SKM-1 treated with dmso at 0.1 percent for 144 hours (cell line): ENCODE measurements at regions not wholly inside any gene's neighbourhood (a gene's known extent, or its start where the extent isn't known, plus 50 kb on each side); places are given as distances from the start of the nearest gene placed in this dataset.
"Not testable (repeated sequence)": the region's sequence is repeated elsewhere in the genome, so short reads cannot be mapped to it uniquely, and the experiment has no call there.

Experiments
- DNase-seq: peaks from one replicate; lab custom pipeline; 2025; ENCODE audit not compliant: unreplicated experiment; lab: John Stamatoyannopoulos, UW

DNA sequence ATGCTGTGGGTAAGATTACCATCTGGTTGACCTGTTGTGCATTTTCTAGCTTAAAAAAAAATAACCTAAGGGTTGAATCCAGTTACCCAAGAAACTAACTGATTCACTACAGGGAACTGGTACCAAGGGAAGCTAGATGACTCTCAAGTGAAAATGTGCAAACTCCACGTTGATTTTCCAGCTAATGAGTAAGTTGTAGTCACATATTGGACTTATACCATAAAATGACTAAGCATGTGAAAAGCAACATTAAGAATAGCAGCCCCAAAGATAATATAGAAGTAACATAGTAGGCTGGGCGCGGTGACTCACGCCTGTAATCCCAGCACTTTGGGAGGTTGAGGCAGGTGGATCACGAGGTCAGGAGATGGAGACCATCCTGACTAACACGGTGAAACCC, 270.9 kb downstream of the SPRY1 start:
- DNase-seq = no peak

DNA sequence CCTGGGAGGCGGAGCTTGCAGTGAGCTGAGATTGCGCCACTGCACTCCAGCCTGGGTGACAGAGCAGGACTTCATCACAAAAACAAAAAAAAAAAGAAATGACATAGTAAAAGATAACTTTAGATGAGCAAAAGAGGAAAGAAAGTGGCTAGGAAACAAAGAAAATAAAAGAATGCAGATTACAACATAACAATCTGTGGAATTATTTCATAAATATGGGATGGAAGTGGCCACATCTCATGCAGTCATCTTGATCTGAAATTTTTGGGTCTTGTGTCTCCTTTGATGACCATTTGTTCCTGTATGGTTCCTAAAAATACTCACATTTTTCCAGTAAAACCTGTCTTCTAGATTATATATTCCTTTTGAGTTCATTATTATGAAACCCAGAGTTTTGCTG, 271.4 kb downstream of the SPRY1 start:
- no peak for DNase-seq

DNA sequence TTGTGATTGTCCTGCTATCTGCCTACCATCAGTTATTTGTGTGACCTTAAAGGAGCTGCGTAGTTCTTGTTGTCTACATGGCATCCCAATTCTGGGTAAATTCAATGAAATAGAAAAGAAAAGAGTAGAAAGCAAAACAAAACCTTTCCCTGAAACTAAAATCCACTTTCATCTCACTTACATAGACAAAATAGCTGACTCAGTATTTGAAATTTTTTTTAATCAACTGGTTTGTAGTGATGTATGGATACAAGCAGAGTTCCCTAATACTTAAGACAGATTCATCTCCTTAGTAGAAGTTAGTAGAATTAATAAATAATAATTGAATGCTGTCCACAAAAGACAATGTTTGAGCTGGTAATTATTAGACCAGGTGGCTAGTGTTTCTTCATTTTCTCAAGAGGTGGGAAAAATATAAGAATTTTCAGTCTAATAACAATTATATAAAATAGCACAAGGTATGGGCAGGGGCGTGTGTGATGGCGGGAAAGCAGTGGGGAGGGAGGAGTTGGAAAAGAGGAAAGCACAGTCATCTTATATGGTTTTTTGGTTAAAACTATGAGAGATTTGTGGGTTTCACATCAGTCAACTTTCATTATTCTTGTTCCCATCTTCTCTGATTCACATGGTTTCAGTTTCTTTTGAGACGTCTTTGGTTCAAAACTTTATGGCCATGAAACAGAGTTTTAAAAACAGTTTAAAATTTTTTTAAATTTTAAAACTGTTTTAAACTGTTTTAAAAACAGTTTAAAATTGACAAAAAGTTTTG, 275.2 kb downstream of the SPRY1 start:
- no peak for DNase-seq

DNA sequence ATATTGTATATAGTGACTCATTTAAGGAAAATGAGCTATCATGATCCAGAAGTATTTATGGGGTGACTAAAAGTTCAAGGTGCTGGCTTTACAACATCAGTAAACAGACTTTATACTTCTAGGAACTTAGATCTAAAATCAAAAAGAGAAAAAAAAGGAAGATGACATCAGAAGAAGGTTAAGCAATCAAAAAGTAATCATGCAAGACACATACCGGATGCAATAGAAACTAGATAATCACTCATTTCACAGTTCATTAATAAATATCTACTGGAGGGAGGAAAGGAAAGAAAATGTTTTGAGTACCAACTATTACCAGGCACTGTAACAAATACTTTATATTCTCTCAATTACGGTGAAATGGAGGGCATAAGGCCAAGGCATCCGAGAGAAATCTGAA, 276.4 kb downstream of the SPRY1 start:
- DNase-seq = peak; percentile 14

DNA sequence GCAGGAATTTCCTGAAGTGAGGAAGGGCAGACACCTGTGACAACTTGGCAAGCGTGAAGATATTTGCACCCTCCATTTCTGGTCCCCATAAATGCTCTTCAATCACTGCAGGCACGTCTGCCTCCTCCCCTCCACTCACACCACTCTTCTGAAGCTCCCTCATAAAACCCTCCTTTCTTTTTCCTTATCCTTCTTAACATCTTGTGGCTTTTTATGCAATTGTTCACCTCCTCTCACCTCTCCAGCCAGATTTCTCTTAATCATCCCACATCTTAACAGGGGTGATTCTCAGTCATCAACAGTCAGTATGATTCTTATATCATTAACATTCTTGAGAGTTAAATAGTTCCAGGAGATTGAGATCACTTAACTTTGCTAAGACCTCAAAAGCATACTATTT, 277.4 kb downstream of the SPRY1 start:
- DNase-seq = no peak

DNA sequence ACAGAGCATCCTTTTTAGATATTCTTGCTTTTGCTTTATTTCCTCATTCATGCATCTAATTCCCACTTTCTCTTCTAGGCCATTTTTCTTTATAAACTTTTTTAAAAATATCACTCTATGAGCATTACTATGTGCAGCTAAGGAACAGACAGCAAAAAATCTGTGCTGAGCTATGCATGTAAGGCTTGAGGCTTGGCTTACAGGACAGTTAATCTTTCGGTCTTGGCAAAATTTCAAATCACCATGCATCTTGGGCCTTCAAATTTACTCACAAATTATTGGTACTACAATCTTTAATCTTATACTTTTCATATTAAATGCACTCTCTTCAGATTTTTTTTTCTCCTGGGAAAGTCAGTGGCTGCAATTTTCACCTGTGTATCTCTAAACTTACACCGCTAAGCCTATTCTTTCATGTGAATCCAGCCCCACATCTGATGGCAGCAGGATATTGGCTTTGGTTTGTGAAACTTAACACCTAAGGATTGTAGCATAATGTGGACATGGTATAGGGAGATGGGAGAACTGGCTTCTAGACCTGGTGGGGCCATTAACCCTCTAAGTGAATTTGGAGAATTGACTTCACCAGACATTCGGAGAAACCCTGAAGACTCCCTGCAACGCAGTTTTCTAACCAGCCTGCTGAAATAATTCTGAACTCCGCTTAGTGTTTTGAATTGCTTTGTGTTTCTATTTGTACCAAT, 278.3 kb downstream of the SPRY1 start:
- no peak for DNase-seq

DNA sequence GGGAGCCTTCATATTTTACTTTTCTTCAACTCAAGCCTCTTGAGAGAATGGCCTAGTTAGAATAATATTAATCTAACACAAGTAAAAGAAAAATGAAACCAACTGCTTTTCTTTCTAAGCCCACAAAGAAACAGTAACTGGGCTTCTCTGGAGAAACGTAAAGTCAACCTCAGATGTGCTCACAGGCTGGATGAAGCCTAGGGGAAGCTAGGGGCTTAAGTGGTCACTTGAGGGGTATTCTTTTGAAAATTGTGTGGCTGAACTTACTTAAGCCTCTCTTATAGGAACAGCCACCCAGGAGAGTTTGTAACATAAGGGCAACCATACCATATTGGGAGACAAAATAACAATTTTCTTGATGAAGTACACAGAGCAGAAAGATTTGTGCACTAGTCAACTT, 279.0 kb downstream of the SPRY1 start:
- DNase-seq = no peak

DNA sequence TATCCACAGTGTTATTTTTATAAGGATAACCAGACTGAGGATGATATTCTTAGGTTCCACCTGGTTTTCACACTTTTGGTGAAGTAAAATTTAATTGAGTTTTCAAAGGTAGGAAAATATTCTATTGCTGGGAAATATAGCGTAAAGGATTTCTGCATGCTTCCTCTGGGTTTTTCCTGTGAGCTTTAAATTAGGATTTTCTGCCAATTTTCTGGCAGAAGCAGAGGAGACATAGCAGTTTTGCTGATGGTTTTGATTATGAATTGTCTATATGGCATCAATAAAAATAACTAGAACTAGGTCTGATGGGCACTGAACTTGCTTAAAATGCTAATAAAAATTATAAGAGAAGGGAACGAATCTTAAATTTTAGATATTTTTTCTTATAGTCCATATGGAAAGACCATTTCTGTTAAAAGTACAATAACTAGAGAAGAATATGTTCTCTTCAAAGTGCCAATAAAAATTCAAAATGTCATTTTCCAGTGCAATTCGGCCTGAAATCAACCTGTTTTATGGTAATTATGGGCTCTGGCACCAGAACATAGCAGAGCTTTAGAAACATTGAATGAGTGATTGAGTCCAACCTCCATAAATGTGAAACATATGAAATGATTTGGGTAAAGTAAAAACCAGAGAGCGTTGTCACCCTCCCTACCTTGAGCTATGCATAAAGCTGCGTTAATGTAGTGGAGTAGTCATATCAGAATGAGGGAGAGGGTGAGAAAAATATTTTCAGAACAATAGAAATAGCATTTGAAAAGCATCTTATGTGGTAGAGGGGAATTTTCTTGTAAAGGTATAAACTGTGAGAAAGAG, 279.7 kb downstream of the SPRY1 start:
- DNase-seq = no peak

DNA sequence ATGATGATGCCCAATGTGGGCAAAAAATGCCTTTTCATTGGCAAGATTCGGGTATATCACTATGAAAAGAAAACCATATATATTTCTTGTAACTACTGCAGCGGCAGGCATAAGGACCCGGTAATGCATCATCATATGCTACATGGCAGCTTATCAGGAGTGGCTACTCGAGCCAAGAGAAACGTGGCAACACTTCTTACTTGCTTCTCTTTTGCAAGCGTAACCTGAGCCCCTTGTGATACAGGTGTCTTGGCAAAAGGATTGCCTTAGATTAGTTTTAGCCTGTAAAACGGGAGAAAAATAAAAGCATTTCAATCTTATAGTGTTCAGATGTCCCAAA, 280.3 kb downstream of the SPRY1 start:
- DNase-seq = no peak

DNA sequence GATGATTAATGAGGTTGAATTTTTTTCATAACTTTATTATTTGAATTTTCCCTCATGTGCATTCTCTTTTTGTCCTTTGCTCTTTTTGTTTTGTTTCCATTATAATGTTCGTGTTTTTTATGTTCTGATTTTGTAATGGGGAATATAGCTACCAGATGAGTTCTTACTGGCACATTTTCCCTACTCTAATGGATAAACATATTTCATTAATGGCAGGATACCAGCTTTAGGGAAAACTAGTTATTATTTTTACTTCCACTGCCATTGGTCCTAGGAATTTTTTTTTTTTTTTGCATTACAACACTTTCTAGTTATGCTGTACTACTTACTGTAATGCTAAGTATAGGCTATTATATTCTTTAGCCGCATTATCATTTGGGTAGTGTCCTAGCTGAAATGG, 286.3 kb downstream of the SPRY1 start:
- no peak for DNase-seq

DNA sequence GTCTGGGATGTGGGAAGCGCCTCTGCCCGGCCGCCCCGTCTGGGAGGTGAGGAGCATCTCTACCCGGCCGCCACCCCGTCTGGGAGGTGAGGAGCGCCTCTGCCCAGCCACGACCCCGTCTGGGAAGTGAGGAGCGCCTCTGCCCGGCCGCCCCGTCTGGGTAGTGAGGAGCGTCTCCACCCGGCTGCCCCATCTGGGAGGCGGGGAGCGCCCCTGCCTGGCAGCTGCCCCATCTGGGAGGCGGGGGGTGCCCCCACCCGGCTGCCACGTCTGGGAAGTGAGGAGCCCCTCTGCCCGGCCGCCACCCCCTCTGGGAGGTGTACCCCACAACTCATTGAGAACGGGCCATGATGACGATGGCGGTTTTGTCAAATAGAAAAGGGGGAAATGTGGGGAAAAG, 288.3 kb downstream of the SPRY1 start:
- not testable (repeated sequence) for DNase-seq

DNA sequence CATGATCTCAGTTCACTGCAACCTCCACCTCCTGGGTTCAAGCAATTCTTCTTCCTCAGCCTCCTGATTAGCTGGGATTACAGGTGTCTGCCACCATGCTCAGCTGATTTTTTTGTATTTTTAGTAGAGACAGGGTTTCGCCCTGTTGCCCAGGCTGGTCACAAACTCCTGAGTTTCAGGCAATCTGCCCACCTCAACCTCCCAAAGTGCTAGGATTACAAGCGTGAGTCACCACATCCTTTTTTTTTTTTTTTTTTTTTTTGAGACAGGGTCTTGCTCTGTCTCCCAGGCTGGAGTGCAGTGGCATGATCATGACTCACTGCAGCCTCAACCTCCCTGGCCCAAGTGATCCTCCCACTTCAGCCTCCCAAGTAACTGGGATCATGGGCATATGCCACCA, 298.9 kb downstream of the SPRY1 start:
- DNase-seq = not testable (repeated sequence)

DNA sequence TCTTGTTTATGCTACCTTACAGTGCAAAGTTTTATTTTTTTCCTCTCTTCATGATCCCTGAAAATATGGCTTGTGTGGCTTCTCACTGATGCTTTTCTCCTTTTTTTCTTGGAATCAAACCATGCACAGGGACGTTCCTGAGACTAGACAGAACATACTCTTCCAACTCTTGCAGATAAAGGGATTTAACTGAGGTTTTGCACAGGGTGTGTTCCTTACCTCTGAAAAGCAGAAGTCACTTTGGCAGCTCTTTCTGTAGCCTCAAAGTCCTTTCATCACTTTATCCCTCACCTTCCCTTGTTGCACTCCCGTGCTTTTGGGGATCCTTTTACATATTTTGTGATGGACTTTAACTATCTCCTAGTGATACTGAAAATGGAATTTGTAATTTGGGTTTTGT, 300.1 kb downstream of the SPRY1 start:
- DNase-seq = peak; percentile 69

DNA sequence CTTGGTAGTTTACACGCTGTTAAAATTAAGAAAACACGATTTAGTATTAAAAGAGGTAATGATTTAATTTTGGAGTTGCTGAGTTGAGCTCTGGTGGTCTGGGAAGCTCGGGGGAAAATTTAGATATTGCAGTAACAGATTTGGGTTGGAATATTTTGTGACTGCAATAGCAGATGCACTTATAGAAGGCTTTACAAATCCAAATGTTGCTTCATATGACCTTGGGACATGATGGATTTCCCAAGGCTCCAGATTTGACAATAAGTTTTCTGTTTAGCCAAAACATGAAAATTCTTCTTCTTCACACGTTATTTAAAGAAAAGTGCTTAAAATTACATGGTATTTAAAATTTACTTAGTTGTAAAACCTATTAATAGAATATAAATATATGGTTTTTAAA, 302.0 kb downstream of the SPRY1 start:
- no peak for DNase-seq

DNA sequence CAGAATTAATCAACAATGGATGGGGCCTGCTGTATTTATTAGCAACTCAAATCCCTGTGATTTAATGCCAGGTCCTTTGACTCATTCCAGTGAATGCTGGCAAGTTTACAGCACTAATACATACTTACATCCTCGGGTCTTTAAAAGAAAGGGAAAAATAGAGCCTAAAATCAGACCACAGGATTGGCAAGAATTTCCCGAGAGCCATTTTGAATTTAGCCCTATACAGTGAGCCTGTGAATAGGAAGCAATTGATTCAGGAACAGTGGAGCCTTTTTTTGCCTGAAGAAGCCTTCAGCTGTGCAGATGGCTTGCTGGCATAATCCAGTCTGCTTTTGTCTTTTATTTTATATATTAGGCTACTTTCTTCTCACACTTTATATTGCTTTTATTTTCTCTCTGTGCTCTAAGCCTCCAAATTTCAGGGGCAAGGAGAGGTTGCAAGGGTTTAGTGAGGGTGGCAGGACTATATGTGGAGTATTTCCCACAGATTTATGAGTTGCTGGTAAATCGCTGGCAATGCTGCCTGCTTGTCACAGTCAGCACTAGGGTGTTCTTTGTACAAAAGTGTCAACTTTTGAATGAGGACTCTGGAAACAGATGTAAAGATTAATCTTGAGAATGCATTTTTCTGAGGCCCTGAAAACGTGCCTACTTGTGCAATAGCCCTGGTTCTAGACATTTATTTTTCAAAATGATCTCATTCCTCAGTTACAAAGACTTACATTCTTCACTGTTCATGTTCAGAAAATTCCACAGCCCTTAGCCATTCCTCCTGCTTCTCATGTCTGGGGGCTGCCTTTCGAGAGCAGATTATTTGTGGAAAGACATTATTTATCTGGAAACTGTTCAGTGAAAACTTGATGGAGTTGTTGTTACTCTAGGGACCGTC, 303.5 kb downstream of the SPRY1 start:
- DNase-seq = no peak

DNA sequence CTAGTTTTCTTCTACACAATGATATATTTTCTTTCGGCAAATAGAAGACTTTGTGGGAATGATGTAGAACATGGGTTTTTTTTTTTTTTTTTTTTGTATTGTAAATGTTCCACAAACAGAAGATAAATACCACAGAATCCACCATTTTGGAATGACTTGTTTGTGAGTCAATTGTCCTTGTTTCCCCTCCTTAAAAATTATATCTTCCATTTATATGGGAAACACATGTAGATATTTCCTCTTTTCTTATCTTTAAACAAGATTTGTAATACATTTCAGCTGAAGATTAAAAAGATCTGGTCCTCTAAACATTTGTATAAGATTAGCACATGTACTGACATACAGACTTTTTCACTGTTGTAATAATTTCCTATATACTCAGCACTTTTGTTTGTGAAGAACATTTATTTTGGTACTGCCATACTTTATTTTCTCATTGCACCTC, 304.6 kb downstream of the SPRY1 start:
- no peak for DNase-seq

DNA sequence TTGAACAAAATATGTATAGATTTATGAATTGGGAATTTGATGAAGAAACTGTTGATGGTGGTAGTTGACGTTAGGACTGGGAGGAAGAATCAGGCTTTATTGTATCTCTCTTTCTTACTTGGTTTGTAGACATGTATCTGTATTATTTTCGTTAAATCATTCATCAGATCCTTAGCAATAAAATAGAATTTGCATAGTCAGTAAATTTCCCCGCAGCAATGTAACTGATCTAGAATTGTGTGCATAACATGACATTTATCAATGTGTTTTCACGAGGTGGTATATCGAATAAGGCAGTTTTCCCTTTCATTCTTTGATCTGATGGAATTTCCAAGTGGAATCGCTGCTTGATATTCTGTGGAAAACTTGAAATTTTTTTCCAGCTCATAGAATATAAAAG, 308.8 kb downstream of the SPRY1 start:
- no peak for DNase-seq

DNA sequence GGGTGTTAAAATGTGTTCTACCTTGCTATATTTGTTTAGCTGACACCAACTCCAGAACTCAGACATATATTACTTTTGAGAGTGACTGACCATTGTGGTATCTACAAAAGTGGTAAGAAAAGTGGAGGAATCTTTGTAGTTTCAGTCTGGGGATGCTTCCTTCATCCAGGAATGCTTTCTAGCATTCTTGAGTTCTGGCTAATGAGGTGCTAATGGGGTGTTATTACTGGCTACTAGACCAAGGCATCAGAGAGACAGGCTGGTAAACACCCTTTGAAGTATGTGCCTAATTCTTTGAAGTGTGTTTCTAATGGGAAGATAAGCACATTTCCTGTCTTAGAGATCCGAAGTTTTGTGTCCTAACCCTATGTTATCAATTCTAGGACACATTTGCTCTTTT, 310.4 kb downstream of the SPRY1 start:
- DNase-seq = no peak

DNA sequence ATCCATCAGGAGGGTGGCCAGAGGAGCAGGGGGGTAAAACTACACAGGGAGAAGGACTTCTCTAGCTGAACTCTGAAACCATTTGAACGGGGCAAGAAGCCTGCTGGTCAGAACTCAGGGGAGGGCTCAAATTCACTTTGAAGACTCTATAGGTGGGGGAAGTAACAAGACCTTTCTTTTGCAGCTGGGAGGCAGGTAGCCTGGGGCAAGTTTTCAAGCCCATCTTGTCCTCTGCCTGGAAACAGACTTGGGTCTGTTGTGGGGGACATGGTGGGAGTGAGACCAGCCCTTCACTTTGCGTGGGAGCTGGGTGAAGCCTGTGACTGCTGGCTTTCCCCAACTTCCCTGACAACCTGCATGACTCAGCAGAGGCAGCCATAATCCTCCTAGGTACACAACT, 312.3 kb downstream of the SPRY1 start:
- DNase-seq = no peak

DNA sequence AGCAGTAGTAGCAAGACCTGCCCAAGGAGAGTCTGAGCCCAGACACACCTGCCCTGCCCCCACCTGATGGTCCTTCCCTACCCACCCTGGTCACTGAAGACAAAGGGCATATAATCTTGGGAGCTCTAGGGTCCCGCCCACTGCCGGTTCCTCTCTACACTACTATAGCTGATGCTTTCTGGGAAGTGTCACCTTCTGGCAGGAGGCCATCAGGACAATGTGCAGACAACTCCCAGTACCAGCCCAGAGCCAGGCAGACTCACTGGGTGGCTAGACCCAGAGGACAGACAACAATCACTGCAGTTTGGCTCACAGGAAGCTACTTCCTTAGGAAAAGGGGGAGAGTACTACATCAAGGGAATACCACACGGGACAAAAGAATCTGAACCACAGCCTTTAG, 312.7 kb downstream of the SPRY1 start:
- no peak for DNase-seq

DNA sequence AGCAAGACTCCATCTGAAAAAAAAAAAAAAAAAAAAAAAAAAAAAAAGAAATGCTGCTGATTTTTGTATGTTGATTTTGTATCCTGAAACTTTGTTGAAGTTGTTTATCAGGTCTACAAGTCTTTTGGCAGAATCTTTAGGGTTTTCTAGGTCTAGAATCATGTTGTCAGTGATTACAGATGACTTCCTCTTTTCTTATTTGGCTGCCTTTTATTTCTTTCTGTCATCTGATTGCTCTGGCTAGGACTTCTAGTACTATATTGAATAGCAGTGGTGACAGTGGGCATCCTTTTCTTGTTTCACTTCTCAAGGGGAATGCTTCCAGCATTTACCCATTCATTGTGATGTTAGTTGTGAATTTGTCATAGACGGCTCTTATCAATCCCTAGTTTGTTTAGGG, 334.4 kb downstream of the SPRY1 start:
- peak; percentile 6 for DNase-seq
